Activated T-cell treated with anti-CD3 and anti-CD28 coated beads for 48 hours (primary cell): ENCODE measurements at regions not wholly inside any gene's neighbourhood (a gene's known extent, or its start where the extent isn't known, plus 50 kb on each side); places are given as distances from the start of the nearest gene placed in this dataset.

Source experiments
- DNase-seq: peaks from one replicate; pipeline ENCODE4 v3.0.0-alpha.2; 2020; ENCODE audit warnings: low read depth

DNA sequence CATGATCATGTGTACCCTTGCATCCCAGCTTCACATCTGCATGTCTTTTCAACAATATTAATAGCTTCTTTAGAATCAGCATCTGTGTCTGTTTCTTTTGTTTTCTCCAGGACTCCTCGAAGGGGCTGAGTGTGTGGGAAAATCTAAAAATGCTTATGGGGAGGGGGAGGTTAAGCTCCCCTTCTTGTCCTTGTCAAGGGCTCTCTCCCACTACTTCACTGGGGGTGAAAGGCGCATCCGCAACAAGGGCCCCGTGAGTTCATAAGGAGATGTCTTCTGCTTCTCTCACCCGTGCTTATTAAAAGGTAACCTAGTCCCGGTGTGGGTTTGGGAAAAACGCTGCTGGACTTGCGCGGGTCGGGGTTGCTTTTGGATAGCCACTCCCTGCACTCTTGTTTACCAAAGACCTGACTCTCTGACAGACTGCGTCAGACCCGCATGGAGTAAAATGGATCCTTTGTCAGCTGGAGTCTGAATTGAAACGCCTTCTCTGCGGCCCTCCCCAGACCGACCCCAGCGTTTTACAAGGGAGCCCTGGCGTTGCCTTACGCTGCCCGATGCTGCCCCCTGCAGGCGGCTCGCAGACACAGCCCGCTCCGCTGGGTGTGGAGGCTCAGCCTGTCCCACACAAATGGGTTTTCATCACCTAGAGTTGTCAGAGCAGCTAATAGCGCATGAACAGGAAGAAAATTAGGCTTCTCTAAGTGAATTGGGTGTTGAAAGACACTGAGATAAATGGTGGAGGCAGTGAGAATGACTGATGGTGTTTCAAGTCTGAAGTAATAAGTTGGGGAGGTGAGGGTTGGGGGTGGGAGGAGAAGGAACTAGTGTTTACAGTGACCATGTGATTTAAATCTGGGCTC is 53.8 kb downstream of the IER5 start:
- DNase-seq: peak; percentile 88

- no peak for DNase-seq
Measured at GRCh38 chr1:181143102-181143859, 54.8 kb downstream of the IER5 start.

GRCh38 chr1:181144238-181144637 is 55.7 kb downstream of the IER5 start:
- DNase-seq: no peak

DNA sequence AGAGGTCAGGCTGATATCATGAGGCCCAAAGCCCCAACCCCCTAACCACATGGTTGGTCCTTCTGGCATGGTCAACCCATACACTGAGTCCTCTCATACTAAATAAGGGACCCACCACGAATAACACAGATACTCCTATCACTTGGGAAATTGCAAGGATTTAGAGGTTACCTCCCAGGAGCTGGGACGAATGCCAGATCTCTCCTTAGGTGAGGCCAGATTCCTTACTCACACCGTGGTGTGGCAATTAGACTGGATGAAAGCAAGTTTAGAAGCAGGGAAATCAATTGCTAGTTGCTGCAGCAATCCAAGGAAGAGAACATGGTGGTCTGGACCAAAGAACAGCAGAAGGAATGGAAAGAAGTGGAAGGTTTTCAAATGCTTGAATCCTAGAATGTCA is 60.1 kb downstream of the IER5 start:
- no peak for DNase-seq

DNA sequence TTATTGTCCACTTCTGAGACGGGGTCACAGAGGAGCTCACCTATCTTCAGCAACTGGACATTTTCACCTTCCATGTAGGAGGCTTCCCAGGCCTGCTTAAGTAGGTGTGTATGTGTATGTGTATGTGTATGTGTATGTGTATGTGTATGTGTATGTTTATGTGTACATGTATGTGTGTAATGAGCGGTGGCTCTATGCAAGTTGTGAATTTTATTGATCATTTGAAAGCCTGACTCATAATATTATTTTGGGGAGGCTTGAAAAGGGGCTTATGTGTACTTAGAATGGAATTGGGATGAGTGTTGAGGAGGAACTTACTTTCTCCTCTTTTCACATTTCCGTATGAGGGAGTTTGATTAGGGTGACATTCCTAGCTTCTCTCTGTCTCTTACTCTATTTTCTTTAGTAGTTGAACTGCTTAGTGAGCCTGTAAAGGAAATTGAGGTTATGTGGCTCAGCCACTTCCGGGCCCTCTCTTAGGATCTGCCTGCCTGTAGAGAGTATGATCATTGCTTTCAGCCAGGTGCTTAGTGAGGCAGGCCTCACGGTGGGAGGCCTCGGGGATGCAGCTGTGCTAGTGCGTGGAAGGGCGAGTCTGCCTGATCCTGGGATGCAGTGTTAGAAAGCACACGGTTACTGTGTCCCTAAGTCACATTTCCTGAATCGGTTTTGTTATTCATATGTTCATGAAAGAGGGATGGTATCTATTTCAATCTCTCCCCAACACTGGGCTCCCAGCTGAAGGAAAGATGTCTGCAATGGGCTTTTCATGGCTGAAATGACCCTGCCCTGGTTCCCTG is 61.0 kb downstream of the IER5 start:
- DNase-seq: peak; percentile 54

GRCh38 chr1:181150273-181150672 is 61.8 kb downstream of the IER5 start:
- no peak for DNase-seq

DNA sequence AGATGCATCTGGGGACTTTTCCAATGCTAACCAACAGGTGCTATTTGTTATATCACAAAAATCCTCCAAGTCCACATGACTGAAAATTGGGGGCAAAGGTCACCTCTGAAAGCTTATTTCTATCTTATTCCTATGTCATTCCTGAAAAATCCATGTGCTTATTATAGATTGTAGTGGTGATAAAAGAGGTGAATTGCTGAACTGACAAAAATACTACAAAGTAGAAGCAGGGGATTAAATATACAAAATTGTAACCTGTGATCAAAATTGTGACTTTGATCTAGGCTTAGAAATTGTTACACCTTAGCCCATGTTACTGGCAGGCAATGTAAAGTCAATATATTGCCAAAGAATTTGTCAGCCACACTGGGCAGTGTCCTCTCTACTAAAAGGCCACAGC is 62.3 kb downstream of the IER5 start:
- DNase-seq: no peak

DNA sequence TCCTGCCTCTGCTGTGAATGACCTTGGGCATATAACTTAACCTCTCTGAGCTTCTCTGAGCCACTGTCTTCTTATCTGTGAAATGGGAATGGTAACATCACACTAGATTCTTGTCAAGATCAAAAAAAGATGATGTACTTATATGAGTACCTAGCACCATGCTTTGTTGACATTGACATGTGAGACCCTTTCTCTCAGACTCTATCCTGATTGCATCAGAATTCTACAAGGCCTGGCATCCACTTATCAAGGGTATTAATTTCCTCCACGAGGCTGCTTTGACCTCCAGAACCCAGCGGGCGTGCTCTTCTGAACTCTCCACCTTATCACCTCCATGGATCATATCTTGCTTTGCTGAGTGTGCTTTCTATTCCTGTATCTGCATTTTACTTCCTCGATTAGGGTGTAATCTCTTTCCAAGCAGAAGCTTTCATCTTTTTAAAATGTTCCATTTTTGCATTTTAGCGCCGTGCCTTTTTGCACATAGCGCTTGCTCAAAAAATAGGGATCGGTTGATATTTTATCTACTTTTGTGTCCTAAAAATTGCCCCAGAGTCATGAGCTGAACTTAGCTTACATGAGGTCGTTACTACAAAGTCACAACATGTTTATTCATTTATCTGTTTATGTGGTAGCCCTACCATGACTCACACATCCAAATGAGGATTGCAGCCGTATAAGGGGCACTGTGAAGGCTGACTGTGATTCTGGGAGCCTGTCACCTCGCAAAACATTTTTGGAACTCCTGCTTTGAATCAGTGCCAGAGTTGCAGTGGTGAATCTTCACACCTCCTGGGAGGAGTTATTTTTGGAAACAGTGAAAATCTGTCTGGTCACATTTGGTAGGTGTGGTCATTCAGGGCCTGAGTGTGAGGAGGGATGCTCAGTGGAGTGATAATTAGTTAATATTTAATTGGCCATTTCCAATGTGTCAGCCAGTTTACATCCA is 63.2 kb downstream of the IER5 start:
- no peak for DNase-seq

DNA sequence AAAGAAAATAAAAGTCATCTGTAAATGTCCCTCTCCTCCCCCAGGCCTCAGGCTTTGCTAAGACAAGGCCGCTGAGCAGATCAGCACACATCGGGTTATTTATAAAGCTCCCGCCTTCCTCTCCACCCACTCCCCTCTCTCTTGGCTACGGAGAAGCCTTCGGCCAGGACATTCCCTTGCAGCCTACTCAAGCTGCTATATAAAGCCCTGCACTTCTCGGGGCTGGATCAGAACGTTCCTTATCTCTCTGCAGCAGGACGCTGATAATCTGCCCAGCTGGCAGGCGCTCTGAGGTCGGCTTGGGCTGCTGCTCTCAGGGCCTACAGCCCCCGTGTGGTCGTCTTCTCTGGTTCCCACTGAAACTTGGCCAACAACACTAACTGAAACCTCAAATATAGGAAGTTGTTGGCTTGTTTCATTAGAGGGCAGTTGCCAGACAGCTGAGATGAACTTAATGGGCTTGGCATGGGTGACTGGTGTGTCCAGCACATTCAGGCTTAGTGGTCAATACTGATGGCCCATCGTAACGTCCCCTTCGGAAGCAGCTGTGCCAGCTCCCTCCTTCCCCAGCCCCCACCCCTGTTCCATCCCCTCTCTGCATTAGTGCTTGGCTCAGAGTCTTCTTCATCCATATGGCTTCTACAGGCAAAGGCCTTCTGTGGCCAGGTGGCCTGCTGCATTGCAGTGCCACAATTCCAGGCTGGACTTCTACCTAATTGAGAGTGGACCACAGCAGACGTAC is 64.6 kb downstream of the IER5 start:
- DNase-seq: no peak

DNA sequence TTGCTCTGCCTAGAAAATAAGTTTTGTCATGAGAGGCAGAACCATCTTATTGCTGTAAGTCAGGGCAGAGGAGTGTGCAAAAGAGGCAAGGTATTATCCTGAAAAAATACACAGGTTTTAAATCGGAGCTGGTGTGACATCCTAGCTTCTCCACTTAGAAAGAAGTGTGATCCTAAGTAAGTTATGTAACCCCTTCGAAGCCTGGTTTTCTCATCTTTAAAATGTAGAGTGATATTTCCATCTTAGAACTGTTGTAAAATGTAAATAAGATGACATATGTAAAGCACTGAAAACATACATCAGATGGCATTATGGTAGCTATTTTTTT is 65.1 kb downstream of the IER5 start:
- DNase-seq: no peak

GRCh38 chr1:181155339-181155738 is 66.8 kb downstream of the IER5 start:
- no peak for DNase-seq

DNA sequence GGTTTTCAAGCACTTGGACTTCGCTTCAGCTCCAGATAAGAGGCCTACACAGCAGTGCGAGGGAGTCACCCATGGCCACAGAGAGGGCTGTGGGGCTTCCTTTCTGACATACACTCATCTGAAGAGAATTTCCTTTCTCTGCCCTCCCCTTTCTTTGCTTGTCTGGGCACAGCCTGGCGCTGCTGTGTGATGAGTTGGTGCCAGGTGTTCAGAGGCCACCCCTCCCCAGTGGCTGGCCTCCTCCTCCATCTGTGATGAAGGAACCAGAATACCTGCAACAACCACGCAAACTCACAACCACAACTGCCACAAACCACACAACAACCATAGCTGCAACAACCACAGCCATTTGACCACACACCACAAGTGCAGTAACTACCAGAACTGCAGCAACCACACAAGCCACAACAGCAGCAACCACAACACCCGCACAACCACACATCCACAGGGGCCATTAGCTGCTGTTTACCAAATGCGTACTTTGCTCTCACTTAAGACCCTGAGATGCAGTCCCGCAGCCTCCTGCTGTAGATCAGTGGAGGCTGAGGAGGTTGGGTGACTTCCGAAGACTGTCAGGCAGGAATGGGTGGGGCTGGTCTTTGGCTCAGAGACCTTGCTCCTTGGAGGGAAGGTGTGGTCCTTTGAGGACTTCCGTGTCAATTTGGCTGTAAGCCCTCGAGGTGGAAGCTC is 71.1 kb downstream of the IER5 start:
- peak; percentile 30 for DNase-seq

- no peak for DNase-seq
Measured at GRCh38 chr1:181160322-181160721, 71.8 kb downstream of the IER5 start.

DNA sequence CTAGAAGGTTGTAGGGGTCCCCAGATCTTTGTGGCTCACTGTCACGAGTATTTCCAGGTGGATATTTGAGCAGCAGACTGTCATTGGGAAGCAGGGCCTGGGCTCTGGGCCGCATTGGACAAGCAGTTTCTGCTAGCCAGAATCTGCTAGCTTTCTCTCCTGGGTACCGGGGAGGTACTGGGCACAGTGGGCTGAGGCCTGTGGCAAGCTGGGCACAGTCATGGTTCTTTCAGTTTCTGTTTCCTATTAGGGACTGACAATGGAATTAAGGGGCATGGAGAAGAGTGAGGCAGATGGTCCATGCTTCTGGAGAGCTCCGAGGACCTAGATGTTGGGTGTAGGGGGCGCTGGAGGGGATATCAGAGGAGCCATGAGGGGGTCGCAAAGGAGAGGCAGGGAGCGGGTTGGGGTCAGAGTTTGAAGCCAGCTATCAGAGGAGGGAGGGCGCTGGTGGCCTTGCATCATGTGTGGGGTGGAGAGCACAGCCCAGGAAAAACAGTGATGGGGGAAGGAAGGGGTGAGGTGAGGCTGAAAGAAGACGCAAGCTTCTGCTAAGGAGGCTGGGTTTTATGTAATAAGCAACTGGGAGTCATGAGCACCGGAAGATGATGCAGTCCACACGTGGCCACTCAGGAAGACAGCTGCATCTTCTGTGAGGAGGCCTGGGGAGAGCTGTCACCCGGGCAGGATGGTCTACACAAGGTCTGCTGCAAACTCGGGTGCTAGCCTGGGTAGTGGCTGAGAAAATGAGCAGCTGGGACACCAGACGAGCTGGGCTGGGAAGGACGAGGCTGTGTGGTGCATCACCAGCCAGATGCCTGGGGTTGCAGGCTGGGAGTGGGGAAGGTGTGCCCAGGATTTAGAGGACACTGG is 72.7 kb downstream of the IER5 start:
- DNase-seq: no peak

DNA sequence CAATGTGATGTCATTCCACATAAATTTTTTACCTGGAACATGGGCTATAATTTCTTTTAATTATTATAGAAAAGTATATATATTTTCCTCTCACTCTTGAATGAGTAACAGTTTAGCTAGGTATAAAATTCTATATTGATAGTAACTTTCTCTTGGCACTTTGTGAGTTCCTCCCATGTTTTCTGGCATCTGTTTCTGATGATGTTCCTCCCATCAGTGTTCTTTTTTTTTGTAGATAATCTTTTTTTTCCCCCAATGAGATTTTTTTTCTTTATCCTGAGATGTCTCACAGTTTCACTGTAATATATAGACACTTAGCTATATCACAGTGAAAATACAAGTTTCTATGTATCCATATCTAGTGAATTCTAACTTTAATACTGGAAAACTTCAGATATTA is 75.2 kb downstream of the IER5 start:
- no peak for DNase-seq

- peak; percentile 52 for DNase-seq
Measured at GRCh38 chr1:181166377-181167196, 78.1 kb downstream of the IER5 start.

DNA sequence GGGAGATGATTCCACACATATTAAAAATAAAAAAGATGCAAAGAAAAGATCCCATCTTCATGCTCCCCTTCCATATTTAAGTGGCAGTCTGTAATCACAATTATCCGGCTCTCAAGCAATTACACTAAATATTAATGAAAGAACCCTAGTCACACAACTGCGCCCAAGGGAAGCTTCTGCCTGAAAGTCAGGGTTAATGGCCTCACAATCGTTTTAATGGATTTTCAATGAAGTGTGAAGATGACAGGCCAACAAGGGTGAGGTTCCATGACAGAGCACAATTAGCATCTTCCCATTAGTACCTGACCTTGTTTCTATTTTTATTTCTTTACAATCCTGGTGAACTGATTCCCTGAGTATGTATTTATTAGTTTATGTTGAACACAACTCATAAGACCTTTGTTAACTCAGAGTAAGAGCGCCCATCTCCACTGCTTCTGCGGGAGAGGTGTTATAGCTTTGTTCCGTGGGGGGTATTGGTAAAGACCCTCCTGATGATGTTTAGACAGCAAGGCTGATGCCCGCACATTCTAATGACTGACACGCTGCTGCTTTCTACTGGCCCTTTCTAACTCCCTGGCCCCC is 80.9 kb downstream of the IER5 start:
- DNase-seq: no peak

DNA sequence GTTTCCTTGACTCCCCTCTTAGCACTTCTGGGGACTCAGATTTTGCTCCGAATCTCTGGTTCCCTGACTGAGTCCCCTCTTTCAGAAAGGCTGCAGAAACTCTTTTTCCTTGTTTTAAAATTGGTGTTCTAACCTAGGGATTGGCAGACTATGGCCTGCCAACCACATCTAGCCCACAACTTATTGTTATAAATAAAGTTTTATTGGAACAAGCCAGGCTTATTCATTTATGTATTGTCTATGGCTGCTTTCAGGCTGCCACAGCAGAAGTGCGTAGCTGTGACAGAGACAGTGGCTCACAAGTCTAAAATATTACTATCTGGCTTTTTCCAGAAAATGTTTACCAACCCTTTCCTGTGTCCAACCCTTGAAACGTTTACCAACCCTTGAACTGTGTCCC is 81.7 kb downstream of the IER5 start:
- DNase-seq: no peak
